ENCODE measurements at regions not wholly inside any gene's neighbourhood (a gene's known extent, or its start where the extent isn't known, plus 50 kb on each side); places are given as distances from the start of the nearest gene placed in this dataset.

GRCh38 chr9:1683951-1684350 lies 331.2 kb upstream of the SMARCA2 start:
- no peak for DNase-seq (ENCODE audit: low spot score)

GRCh38 chr9:1698991-1699390 lies 316.2 kb upstream of the SMARCA2 start:
- DNase-seq (ENCODE audit: low spot score), result no peak

GRCh38 chr9:1701113-1701512 lies 314.0 kb upstream of the SMARCA2 start:
- no peak for DNase-seq (ENCODE audit: low spot score)

GRCh38 chr9:1702701-1703100 lies 312.4 kb upstream of the SMARCA2 start:
- DNase-seq (ENCODE audit: low spot score), result no peak

DNA sequence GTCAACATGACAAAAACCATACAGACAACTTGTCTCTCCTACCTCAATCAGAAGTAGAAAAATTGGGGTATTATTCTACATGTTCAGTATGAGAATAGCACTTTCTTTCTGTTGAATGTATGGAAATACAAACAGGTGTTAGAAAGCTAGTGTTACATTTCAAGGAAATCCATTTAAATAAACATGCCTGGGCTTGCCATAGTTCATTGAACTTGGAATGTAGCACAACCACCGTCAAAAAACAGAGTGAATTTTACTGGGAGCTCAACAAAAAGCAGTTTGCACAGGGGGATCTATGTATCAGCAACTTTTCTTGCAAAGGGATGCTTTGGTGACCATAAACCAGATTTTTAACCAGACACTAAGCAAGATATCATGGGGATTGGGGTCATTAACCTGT lies 307.9 kb upstream of the SMARCA2 start:
- no peak for DNase-seq (ENCODE audit: low spot score)

GRCh38 chr9:1708219-1708618 lies 306.9 kb upstream of the SMARCA2 start:
- DNase-seq (ENCODE audit: low spot score), result no peak

DNA sequence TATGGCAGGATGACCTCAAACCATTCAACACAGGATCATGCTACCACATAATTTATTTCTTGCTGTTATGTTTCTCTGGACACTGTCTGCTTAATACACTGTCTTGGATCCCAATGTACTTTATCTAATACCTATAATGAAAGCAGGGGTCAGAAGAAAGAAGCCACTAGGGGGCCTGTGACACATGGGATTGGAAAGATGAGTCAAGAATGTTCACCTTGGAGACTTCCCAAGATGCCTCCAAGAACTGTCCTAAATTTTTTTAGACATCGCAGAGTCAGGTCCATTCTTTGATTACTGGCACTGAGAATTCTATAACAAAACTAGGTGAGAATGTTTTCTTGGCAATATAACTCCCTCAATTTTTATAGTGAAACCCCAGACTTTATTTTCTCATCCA lies 305.8 kb upstream of the SMARCA2 start:
- no peak for DNase-seq (ENCODE audit: low spot score)

DNA sequence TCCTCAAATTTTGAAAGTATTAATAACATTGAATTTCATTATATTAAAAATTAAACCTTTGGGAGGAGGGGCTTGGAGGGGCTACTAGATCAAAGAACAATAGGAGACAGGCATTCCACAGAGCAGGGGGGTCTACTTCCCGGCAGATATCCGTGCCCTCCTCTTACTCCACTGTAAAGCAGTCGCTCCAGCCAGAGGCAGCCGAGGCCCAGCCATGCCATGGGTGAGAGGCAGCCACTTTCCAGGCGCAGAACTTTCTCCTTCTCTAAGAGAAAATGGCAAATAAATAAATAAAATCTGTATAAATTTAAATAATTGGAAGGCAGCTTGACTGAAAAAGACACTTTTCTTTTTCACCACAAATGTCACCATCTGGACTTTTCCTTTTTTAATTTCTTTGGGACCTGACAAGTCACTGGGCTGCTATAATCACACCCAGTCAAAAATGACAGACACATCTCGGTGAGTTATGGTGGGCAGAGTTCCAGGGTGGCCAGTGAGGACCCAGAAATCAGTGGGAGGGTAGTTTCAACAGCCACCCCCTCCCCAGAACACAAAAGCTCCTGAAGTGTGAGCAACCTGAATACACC lies 302.2 kb upstream of the SMARCA2 start:
- no peak for DNase-seq (ENCODE audit: low spot score)

- DNase-seq (ENCODE audit: low spot score), result no peak
Measured at GRCh38 chr9:1713841-1714240, 301.3 kb upstream of the SMARCA2 start.

DNA sequence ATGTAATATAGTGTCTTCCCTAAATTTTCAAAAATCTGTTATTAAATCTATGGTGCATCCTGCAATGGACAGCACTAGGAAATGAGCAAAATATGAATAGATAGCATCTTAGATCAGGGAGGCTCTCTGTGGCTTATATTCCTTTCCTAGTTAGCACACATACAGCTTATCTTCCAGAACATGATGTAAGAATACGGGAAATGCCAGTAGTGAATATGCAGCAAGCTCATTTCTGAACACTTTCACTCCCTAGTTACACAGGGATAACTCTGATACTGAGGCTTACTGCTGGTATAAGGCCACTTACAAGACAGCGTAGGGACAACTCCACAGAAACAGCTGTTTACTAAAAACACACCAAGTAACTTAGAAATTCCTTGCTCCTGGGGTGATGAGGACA lies 297.3 kb upstream of the SMARCA2 start:
- no peak for DNase-seq (ENCODE audit: low spot score)

GRCh38 chr9:1718836-1719235 lies 296.3 kb upstream of the SMARCA2 start:
- DNase-seq (ENCODE audit: low spot score), result no peak

GRCh38 chr9:1721196-1721595 lies 294.0 kb upstream of the SMARCA2 start:
- DNase-seq (ENCODE audit: low spot score), result no peak

GRCh38 chr9:1722404-1722803 lies 292.7 kb upstream of the SMARCA2 start:
- no peak for DNase-seq (ENCODE audit: low spot score)

DNA sequence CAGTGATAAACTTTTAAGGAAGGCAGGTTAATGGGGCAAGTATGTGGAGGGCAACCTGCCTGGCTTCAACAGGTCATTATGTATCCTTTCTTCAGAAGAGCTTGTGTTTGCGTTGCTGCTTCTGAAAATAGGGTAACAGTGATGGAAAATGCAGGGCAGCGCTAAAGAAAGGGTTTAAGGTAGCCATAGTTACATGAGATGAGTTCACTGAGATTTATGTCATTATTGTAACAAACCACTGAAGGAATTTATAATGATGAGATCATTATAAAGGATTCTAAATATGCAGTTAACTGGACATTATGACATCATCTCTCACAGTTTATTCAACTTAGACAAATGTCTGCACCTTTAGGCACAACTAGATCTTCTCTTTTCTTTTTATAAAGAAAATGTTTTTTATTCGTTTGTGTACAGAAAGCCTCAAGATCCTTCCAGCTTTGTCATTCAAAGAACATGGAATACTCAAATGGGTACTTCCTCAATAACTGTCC lies 291.6 kb upstream of the SMARCA2 start:
- no peak for DNase-seq (ENCODE audit: low spot score)

- DNase-seq (ENCODE audit: low spot score), result no peak
Measured at GRCh38 chr9:1726993-1727759, 288.0 kb upstream of the SMARCA2 start.

DNA sequence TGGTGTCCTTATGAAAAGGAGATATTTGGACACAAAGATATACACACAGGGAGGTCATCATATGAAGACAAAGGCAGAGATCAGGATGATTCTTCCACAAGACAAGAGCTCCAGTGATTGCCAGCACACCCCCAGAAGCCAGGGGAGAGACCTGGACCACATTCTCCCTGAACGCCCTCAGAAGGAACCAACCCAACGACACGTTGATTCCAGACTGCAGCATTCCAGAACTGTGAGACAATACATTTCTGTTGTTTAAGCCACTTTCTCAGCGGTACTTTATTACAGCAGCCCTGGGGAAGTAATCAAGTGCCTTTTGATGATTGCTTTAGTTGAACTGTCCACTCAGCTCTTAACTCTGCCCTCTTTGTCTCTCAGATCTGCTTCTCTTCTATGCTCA lies 285.5 kb upstream of the SMARCA2 start:
- no peak for DNase-seq (ENCODE audit: low spot score)

GRCh38 chr9:1732670-1733069 lies 282.5 kb upstream of the SMARCA2 start:
- peak; percentile 1 for DNase-seq (ENCODE audit: low spot score)

DNA sequence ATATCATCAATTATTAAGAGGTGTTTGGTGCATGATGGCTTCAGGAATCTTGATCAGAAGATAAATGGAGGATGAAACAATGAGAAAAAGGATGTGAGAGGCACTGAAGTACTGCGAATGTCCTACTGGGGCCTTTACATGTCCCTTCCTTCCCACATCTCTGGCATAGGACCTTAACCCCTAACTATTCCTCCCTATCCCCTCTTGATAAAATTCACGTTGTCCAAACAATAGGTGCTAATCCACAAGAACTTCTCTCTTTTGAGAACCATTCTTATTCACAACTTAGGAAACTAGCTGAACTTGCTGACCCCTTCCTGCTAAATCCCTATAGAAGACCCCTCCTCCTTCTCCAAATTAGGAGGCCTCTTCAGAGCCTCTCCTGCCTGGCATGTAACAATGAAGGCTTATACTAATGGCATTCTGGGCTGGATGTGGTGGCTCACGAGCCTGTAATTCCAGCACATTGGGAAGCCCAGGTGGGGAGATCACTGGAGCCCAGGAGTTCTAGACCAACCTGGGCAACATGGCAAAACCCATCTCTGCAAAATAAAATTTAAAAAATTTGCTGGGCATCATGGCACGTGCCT lies 276.5 kb upstream of the SMARCA2 start:
- DNase-seq (ENCODE audit: low spot score), result no peak

DNA sequence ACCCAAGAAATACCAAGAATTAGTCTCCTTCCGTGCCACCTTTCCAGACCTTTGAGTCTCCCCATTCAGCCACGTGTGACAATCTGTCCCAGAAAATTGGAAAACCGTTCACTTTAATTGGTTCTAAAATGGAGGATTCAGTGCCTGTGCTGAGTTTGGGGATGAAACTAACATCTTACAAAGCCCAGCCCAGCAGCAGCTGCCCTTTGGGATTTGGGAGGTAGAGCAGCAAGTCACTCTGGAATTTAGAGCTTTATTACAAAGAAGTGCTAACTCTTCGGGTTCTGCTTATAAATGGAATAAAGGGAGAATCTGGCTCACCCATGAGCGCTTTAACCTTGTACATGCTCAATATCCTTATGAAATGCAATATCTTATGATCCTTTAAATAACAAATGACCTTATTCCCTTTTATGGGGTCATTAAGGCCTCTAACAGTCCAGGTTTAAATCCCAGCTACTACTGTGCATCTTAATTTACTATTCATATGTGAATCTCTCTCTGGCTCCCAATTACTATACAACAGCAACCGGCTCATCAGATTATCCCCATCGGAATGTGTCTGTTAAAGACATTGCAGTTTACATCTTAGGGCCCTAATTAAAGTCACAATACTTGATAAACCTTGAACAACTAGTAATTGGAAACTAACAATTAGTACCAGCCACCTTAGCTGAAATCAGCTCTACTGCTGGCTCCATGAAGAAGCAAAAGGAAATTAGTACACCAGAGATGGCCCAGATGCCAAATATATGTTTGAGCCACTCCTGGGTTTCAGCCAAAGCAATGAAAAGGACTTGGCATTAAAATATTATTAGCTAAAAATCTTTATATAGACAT lies 271.8 kb upstream of the SMARCA2 start:
- DNase-seq (ENCODE audit: low spot score), result no peak

DNA sequence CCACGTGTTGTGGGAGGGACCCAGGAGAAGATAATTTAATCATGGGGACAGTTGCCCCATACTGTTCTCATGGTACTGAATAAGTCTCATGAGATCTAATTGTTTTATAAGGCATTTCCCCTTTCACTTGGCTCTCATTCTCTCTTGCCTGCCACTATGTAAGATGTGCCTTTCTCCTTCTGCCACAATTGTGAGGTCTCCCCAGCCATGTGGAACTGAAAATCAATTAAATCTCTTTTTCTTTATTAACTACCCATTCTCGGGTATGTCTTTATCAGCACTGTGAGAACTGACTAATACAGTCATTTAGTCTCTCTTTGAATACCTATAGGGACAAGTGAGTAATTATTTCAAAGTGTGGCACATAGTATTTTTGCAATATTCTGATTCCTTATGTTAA lies 269.2 kb upstream of the SMARCA2 start:
- DNase-seq (ENCODE audit: low spot score), result no peak

- no peak for DNase-seq (ENCODE audit: low spot score)
Measured at GRCh38 chr9:1747417-1747967, 267.7 kb upstream of the SMARCA2 start.

- DNase-seq (ENCODE audit: low spot score), result no peak
Measured at GRCh38 chr9:1748407-1748806, 266.7 kb upstream of the SMARCA2 start.
